Stomach (tissue), 4 donors: ENCODE measurements at regions not wholly inside any gene's neighbourhood (a gene's known extent, or its start where the extent isn't known, plus 50 kb on each side); places are given as distances from the start of the nearest gene placed in this dataset.
"Not testable (repeated sequence)": the region's sequence is repeated elsewhere in the genome, so short reads cannot be mapped to it uniquely, and the experiment has no call there.

Experiments
- EP300 ChIP-seq: sonication (generic); formaldehyde crosslinking; IDR thresholded peaks from one replicate; pipeline ENCODE4 v1.6.1; 2017; ENCODE audit warnings: antibody characterized with exemption
- POLR2A ChIP-seq, 4 donors: fragments of 450-650 bp; IDR thresholded peaks; one replicate each; pipeline ENCODE4 v1.6.1; 2016; ENCODE audit warnings: antibody characterized with exemption in 4 of 4, control low read depth in 2 of 4, mild to moderate bottlenecking in 1 of 4, moderate library complexity in 1 of 4
- POLR2AphosphoS5 ChIP-seq, 3 donors: sonication (generic); formaldehyde crosslinking; IDR thresholded peaks; one replicate each; pipeline ENCODE4 v1.6.1; 2016; ENCODE audit warnings: antibody characterized with exemption in 3 of 3
- TF ChIP-seq, protein P1 (sequence below), 7 experiments: fragments of 450-650 bp in 4 of 7; fragments of 200-600 bp in 3 of 7; sonication (generic) in 3 of 7; IDR thresholded peaks; one replicate each; pipeline ENCODE4 v1.5.1; 2016 to 2019; ENCODE audit warnings: antibody characterized with exemption in 7 of 7, control low read depth in 2 of 7, mild to moderate bottlenecking in 1 of 7

GRCh38 chr6:57792720-57793397 lies 475.4 kb downstream of the PRIM2 start:
- TF ChIP-seq, protein P1, sequence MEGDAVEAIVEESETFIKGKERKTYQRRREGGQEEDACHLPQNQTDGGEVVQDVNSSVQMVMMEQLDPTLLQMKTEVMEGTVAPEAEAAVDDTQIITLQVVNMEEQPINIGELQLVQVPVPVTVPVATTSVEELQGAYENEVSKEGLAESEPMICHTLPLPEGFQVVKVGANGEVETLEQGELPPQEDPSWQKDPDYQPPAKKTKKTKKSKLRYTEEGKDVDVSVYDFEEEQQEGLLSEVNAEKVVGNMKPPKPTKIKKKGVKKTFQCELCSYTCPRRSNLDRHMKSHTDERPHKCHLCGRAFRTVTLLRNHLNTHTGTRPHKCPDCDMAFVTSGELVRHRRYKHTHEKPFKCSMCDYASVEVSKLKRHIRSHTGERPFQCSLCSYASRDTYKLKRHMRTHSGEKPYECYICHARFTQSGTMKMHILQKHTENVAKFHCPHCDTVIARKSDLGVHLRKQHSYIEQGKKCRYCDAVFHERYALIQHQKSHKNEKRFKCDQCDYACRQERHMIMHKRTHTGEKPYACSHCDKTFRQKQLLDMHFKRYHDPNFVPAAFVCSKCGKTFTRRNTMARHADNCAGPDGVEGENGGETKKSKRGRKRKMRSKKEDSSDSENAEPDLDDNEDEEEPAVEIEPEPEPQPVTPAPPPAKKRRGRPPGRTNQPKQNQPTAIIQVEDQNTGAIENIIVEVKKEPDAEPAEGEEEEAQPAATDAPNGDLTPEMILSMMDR (IDR thresholded peaks at IDR 0.05), result not testable (repeated sequence)
- TF ChIP-seq POLR2AphosphoS5 (IDR thresholded peaks at IDR 0.05); POLR2A (IDR thresholded peaks at IDR 0.05); EP300: not testable (repeated sequence)
